HuH-7.5 (cell line): ENCODE measurements at regions not wholly inside any gene's neighbourhood (a gene's known extent, or its start where the extent isn't known, plus 50 kb on each side); places are given as distances from the start of the nearest gene placed in this dataset.
"Not testable (repeated sequence)": the region's sequence is repeated elsewhere in the genome, so short reads cannot be mapped to it uniquely, and the experiment has no call there.

Experiments
- DNase-seq: peaks from one replicate; pipeline ENCODE4 v3.0.0; 2011; ENCODE audit warnings: low spot score

DNA sequence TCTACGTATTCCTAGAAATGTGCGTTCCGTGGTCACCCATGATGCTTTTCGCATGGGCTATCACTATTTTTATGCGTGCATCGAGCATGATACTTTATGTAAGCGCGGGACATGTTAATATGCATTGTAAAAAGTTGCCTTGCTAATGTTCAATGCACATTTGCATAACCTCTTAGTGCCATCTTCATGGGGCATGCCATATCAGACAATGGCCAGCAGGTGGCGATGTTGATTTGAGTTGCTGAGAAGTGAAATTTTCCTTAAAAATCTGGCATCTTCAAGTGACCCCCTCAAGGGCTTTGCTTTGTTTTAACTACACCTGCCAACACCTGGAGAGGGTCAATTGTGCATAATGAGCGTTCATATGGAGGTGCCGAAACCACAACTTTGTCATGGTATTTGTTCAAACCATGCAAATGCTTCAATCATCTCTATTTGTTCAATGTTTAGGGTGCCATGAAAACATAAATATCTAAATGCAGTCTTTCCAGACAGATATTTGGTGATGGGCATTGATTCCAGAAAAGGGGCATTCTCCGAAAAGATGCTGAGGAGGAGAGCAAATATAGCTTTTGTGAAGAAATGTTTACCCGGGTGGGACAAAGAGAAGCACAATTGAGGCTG, 833.9 kb upstream of the PRKX start:
- no peak for DNase-seq

DNA sequence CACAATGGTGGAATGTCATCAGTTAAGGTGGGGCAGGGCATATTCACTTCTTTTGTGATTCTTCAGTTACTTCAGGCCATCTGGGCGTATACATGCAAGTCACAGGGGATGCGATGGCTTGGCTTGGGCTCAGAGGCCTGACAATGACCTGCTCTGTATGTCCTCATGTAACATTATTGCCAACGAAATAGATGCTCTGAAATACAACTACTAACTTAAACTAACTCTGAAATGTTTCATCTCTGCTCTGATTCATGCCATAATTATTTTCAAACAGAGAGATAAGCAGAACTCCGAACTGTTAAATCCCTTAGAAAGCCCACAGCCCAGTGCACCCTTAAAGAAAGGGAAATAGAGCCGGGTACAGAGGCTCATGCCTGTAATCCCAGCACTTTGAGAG, 832.7 kb upstream of the PRKX start:
- DNase-seq = not testable (repeated sequence)

DNA sequence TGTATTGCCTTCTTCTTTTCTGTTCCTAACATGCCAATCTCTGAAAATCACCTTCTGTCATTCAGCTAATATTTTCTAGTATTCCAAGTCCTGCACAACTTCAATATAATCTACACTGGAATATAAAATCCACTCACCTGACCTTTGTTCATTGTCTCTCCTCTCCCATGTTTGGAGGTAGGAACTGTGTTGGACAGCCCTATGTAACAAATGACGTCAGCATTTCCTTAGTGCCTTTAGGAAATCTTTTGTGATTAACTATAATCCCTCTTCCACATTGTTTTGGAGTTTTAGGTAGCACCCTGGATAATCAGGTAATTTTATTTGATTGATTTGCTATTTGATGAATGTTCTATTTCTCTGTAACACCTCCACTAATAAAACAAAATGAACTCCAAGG, 814.8 kb upstream of the PRKX start:
- DNase-seq = no peak

DNA sequence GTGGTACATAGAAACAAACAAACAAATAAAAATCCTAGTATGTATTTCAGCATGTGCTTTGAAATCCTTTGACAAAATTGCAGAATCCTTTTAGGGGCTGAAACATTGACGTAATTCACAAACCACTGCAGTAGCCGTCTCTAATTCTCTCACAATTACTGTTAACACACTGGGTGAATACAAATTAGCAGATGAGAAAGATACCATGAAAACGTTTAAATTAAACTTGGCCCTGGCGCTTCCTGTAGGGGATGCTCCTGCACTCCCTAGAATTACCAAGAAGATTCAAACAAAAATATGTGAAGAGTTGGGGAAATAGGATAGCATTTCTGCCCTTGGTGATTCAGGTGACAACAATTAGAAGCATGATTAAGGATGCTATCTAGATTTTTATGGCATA, 772.5 kb upstream of the PRKX start:
- no peak for DNase-seq

DNA sequence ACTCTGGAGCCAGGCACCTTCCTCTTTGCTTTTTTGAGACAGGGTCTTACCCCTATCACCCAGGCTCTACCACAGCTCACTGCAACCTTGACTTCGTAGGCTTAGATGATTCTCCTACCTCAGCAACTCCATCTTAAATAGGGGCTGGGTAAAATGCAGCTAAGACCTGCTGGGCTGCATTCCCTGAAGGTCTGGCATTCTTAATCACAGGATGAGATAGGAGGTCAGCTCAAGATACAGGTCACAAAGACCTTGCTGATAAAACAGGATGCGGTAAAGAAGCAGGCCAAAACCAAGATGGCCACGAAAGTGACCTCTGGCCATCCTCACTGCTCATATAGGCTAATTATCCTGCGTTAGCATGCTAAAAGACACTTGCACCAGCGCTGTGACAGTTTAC, 770.8 kb upstream of the PRKX start:
- no peak for DNase-seq

DNA sequence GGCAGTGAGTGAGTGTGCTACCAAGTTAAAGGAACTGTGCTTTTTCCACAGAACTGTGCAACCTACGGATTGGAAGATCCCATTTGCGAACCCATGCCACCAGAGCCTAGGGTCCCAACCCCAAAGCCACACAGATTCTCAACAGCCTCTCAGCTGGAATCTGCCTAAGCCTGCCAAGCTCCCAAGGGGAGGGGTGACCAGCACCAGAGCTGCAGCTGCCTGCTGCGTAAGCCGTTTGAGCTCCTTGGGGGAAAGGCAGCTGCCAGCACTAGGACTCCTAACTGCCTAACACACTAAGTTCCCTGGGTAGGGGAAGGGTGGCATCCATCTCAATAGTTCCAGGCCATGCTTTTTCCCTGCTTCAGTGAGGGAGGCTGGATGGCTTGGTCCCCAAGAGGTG, 738.1 kb upstream of the PRKX start:
- DNase-seq = no peak

DNA sequence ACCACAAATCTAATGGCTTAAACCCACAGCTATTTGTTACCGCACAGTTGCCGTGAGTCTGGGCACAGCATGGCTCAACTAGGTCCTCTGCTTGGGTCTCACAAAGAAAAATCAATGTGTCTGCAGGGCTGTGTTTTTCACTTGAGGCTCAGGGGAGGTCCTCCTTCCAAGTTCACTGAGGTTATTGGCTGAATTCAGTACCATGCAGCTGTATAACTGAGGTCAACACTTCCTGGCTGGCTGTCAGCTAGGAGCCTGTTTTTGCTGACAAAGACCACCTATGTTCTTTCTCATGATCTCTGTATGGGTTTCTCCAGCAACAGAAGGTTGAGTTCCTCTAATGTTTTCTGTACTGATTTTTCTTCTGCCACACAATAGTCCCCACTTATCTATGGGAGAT, 736.7 kb upstream of the PRKX start:
- no peak for DNase-seq

DNA sequence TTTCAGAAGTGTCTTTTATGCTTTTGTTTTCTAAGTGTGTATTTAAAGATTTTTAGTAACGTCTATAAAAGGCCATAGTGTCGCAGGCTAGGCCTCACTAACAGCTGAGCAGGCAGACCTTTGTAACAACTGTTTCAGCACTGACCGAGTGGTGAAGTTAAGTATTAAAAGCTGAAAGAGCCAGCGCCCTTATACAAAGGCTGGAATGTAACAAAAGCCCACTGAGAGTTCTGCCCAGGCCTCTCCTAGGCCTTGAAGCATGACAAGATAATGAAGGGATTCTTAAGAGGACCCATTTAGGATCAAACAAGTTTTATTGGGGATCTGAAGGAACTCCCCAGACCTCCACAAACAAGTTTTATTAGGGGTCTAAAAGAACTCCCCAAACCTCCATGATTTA, 722.5 kb upstream of the PRKX start:
- DNase-seq = no peak

DNA sequence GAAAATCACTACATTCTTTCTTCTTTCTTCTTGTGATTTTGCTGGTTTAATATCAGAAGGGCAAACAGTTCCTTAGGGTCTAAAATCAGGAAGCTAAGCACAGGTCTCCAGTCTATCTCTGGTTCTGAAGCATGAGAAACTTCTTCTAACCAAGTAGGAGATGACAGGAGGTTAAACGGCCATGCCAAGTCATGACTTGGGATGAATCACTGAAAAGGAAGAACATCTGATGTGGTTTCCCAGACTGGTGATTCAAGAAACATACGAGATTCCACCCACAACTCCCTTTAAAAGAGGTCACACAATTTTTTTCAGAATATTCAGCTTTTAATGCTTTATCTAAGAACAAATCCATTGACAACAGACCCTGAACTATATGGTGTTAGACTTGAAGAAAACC, 684.0 kb upstream of the PRKX start:
- DNase-seq = no peak

DNA sequence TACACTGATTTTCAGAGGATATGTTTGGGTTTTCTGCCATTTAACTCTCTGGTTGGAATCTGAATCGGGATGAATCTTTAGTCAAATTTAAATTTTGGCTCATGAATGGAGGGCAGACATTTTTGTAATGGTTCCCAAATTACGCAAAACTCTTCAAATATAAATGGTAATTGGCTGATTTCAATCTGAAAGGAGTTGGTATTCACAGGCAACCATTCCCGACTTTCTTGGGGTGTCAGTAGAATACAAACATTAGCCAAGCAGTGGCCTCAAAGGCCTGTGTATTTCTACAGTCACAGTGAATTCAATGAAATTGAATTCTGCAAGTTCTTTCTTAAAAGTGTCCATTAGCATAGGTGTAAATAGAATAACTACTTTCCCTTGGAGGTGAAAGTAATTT, 668.8 kb upstream of the PRKX start:
- no peak for DNase-seq

DNA sequence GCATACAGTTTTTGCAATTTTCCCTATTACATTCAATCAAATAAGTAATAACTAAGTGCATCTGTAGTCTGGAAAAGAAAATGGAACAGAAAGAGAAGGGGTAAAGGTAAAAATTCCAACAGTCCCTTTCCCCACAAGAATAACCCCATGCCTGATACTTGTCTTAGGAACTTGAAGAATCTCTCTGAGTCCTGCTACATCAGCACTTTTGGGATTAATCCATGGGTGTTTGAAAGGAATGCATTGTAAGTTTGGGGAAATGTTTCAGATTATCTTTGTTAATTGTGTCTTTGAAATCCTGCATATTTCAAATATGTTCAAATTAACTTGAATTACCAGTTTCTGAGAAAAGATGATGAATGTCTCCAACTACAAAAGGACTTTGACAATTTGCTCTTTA, 667.3 kb upstream of the PRKX start:
- no peak for DNase-seq

DNA sequence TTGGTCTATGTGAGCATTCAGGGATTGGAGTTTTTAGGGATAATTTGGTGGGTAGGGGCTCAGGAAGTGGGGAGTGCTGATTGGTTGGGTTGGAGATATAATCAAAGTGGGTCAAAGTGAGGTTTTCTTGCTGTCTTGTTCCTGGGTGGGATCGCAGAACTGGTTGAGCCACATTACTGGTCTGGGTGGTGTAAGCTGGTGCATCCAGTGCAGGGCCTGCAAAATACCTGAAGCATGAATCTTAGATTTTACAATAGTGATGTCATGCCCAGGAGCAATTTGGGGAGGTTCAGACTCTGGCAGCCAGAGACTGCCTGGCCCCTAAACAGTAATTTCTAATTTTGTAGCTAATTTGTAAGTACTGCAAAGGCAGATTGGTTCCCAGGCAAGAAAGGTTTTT, 665.6 kb upstream of the PRKX start:
- no peak for DNase-seq

DNA sequence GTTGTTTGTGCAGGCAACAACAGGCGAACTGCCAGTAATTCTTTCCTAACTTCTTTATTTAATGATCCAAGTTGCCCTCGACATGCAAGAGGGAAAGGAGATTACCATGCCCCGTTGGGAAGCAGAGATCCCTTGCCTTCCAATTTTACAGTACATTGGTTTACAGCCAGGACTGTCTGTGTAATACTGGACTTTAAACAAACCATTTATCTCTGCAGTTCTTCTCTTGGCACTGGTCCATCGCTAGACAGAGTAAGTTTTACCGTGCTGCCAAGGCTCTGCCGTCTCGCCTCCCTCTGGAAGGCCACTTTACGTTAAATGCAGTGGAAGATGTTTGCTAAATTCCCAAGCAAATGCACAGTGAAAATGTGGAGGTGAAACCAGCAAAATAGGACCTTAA, 660.3 kb upstream of the PRKX start:
- DNase-seq = no peak

DNA sequence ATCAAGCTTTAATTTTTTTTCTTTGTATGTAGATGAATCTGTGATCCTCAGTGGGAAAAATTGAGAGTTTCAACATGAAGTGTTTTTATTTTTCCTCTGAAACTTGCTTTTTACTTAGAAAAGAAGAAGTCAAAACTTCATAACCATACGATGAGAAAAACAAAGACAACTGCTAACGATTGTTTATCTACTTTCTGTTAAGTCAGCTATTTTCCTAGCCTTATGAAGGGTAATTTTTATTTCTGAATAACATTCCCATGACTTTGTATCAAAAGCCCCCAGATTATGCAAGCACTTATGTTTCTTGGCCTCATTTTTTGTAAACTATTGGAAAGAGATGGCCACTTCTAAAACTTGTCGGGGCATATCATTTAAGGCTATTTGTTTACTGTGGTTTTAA, 645.1 kb upstream of the PRKX start:
- no peak for DNase-seq

DNA sequence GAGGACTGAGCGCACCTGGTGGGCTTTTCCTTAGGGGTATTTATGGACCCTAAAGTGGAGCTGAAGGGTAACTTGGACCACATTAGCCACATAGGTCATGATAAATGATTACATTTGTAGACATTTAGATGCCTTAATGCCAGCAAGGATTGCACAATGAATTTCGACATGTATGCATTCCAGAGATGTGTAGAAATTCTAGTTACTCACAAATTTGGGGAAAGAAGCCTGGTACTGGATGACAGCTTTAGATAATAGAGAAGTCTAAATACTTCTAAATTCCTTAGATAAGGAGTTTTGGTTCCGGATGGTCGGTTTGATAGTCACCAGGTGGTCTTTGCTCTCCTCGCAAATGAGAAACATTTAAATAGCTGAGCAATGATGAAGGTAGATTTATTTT, 609.5 kb upstream of the PRKX start:
- DNase-seq = no peak

DNA sequence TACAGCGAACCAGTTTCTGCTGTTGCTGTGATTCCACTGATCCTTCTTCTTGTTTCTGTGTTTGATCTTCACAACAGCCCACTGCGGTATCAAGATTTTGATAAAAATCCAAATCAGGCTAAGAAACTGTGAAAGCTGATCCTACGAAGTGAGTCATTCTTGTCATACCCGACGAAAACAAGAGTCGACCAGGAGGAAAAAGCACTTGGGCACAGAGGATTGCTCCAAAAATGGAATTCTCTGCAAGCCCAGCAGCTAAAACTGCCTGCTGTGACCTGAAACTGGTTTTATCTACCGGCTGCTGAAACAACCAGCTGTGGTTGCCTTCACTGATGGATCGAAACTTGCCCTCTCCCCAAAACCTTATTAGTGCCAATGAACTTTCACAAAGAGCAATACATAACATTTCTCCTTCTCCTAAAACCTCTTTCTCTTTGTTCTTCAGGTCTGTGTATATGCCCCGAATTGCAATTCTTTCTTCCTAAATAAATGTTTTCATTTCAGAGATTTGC, 607.0 kb upstream of the PRKX start:
- DNase-seq = no peak

DNA sequence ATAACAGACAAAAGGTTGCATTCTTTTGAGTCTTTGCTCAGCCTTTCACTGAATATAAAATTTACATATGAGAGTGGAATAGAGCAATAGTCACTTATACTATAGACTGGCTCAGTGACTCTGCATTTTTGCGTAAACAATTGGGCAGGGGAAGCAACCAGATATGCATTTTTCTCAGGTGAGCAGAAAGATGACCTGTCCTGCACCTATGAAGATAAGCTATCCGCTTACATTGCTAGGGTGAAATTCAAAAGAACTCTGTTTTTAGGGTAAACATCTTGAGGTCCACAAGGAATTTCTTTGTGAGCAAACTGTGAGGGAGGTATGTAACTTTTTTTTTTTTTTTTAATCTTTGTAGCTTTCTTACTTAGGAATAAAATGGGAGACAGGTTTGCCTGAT, 602.4 kb upstream of the PRKX start:
- no peak for DNase-seq

DNA sequence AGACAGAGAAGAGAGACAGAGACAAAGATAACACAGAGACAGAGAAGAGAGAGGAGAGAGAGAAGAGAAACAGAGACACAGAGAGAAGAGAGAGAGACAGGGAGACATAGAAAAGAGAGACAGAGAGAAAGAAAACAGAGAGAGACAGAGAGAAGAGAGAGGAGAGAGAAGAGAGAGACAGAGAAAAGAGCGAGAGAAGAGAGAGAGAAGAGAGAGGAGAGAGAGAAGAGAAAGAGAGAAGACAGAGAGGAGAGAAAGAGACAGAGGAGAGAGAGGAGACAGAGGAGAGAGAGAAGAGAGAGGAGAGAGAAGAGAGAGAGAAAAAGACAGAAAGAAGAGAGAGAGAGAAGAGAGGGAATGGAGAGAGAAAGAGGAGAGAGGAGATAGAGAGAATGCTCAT, 601.1 kb upstream of the PRKX start:
- DNase-seq = no peak

DNA sequence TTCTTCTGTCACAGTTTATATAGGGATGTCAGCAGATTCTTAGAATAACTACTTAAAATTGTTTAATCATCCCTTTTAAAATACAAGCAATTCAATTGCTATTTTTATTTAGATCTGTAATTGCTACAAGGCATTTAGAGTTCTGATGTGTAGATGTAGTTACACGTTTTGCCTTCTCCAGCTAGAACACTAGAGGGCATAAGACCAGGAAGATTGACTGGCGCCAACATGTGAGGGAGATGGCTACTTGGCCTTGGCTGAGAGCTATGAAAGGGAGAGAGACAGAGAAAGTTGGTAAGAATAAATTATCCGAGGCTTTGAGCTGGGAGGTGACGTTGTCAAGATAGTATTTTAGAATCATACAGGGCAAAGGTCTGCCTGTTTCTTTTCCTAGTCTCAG, 563.7 kb upstream of the PRKX start:
- DNase-seq = no peak

DNA sequence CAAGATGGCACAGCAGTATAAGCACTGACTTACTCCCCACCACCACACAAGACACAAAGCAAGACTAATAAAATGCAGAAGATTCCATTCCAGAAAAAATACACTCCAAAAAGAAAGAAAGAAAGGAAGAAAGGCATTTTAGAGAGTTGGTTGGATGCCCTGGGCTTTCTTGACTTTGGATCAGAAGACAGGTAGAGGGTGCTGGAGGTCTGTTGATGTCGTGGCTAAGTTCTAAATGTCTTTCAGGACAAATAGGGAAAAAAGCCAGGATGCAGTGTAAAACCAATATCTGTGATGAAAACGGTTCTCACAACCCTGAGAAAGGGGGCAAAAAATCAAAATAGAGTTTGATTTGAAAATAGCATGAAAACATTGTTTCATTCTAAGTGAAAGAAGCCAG, 555.2 kb upstream of the PRKX start:
- no peak for DNase-seq

DNA sequence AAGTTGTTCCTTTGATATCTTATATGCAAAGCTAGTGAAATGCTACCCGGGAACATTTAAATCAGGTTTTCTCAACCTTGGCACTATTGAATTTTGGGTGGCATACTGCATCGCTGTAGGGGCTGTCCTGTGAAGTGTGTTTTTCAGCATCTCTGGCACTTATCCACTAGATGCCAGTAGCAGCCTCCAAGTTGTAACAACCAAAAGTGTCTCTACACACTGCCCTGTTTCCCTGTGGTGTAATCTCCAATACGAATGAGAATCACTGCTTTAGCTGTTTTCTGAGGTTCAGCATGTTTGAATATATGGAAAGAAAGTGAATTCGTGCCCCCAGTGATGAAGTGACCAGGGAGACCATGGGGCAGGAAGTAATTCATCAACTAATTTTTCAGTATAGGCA, 551.6 kb upstream of the PRKX start:
- DNase-seq = no peak

DNA sequence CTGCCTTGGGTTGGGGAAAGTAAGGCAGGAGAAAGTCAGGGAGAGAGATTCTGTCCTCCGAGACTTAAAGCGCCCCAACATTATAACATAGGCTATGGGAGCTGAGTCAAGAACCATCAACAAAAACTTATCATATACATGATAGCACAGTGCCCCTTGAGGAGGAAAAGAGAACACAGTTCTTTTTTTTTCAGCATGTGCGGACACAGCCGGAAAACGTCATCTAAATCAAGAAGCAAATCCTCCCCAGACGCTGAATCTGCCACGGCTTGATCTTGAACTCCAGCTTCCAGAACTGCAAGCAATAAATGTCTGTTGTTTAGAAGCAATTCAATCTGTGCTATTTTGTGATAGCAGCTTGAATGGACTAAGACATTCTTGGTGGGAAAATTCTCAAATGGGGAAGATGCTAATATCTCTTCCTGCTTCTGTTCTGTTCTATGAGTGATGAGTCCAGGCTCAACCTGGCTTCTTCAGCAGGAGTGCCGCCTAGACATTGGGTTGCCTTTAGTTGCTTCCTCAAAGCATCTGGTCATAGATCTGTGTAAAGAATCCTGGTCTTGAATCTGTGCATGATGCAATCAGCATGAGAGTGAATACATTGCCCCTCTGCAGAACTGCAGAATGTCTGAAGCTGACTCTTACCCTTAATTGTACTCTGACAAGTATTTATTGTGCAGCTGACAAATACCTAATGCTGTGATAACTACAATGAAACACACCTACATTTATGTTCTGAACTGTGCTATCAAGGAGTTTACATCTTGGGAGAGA, 549.8 kb upstream of the PRKX start:
- no peak for DNase-seq

DNA sequence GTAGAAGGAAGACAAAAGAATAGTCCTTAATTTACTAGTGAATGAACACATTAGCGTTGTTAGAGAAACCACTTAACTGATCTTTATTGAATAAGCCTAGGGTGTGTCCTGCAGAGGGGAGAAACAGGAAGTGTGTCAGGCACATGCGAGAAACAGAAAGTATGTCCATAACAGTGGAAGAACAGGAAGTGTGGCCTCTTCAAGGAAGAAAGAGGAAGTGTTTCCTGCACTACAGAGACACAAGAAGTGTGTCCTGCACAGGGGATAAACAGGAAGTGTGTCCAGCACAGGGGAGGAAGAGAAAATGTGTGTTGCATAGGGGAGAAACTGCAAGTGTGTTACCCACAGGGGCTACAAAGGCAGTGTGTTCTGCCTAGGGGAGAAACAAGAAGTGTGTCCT, 539.6 kb upstream of the PRKX start:
- DNase-seq = no peak

DNA sequence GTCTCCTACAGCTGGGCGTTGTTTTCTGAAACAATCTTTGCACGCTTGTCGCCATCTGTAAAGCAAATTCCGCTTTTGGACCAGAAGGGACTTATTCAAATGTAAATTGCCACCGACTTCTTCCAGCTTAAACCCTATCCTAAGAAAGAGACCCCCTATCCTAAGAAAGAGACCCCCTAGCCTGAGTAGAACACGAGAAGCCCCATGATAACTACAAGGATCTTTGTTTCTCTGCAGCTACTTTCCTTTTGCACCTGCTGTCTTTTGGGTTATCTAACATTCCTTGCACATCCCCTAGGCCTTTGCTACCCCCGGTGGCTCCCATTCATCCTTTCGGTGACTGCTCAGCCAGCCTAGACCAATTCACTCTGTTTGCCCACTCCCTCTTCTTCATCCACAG, 536.0 kb upstream of the PRKX start:
- DNase-seq = no peak
